ENCODE measurements at regions not wholly inside any gene's neighbourhood (a gene's known extent, or its start where the extent isn't known, plus 50 kb on each side); places are given as distances from the start of the nearest gene placed in this dataset.

DNA sequence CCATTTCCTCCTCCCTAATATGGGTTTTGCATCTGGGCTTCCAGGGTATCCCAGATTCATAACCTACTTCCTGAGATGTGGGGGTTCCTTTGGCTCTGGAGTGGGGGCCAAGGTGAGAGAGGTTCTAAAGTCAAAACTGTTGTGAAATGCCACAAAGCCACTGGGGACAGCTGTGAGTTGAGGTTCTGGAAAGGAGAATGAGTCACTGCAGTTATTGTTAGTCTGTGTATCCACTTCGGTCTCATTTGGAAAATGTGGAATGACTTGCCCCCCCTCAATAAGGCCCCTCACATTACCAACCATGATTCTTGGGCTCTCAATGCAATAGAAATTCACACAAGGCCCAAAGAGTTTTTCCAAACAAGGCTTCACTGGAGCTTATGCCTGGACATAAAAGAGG, 51.1 kb upstream of the LGALSL start:
- no peak for DNase-seq (ENCODE audit: low read depth)

DNA sequence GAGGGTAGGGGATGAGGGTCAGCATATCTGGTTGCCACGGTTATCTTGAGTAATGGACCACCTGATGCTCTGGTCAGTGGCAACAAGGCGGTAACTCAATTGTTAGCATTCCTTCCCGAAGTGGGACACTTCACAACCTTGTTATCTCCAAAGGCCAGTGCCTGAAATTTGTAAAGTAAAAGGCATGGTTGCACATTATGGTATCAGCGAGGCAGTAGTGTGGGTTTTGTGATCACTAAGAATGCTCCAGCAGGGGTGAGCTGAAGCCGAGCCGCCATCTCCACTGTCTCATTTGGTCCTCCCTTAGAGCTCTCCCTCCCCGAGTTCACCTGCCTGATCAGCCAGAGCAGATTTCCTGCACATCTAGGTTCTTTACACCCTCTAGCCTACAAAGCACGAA, 50.5 kb upstream of the LGALSL start:
- DNase-seq (ENCODE audit: low read depth): no peak

DNA sequence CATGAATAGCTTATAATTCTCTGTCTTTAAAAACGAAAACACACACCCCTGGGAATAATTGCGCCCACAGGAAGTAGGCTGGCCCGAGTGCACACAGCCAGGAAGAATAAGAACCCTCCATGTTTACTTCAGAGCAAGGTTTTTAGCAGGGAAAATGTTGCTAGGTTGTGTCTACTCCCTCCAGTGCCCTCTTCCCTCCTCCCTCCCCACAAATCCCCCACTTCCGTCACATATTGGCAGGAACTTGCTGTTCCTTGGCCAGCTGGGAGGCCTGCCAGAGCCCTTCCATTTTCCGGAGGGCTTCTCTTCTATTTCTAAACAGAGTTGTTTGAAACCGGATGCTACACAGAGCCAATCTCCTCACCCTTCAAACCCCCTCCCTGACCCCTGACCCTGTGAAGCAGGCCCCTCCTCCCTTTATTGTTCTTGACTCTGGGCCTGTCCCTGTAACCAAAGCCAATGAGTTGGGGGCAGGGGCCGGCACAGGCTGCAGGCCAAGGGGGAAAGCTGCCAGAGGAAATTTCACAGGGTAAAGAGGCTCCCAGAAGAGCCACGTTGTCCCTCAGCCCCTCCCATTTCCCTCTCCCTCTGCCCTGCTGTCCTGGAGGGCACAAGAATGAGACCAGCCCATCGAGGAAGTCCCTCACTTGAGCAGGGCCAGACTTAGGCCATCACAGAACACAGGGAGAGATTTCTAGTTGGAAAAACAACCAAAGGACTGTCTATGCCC, 49.8 kb upstream of the LGALSL start:
- no peak for DNase-seq (ENCODE audit: low read depth)
